HepG2 (cell line): ENCODE measurements at regions not wholly inside any gene's neighbourhood (a gene's known extent, or its start where the extent isn't known, plus 50 kb on each side); places are given as distances from the start of the nearest gene placed in this dataset.

ENCODE experiments used
- ASH2L ChIP-seq: fragments of 300-600, 200-600 bp; sonication (generic); IDR thresholded peaks from 2 replicates; pipeline ENCODE4 v1.7.0; 2017; ENCODE audit warnings: low read depth, mild to moderate bottlenecking, moderate library complexity, mixed read lengths, low read length; ENCODE audit not compliant: insufficient read length
- BHLHE40 ChIP-seq: IDR thresholded peaks from 2 replicates; pipeline ENCODE4 v1.6.1; 2011; ENCODE audit warnings: low read length, improper control_type of control experiment
- CBFB ChIP-seq: sonication (generic); formaldehyde crosslinking; IDR thresholded peaks from 2 replicates; pipeline ENCODE4 v1.4.0; 2020; ENCODE audit warnings: missing genetic modification reagents
- EZH2 ChIP-seq: conservative IDR thresholded peaks from 2 replicates; pipeline ENCODE4 v1.6.1; 2012; ENCODE audit warnings: mild to moderate bottlenecking, low read depth, low read length, moderate library complexity
- FOXC1 ChIP-seq: sonication (generic); formaldehyde crosslinking; IDR thresholded peaks from 2 replicates; pipeline ENCODE4 v1.8.0; 2022; ENCODE audit warnings: mild to moderate bottlenecking, missing genetic modification reagents, borderline replicate concordance
- PHF20 ChIP-seq: sonication (generic); formaldehyde crosslinking; IDR thresholded peaks from 2 replicates; pipeline ENCODE4 v1.5.0; 2020; ENCODE audit warnings: mild to moderate bottlenecking, missing genetic modification reagents
- POLR2AphosphoS5 ChIP-seq: IDR thresholded peaks from 2 replicates; pipeline ENCODE4 v1.6.1; 2012; ENCODE audit warnings: low read depth, low read length
- PRPF4 ChIP-seq: fragments of 200-400 bp; formaldehyde crosslinking; IDR thresholded peaks from 2 replicates; pipeline ENCODE4 v1.6.1; 2016; ENCODE audit warnings: low read length, low read depth; ENCODE audit not compliant: poor library complexity, severe bottlenecking
- RFX5 ChIP-seq: IDR thresholded peaks from 2 replicates; pipeline ENCODE4 v1.6.1; 2011; ENCODE audit warnings: low read depth, low read length, improper control_type of control experiment
- SALL2 ChIP-seq: sonication (generic); formaldehyde crosslinking; IDR thresholded peaks from 2 replicates; pipeline ENCODE4 v1.8.1; 2023; ENCODE audit warnings: mild to moderate bottlenecking, missing genetic modification reagents, inconsistent platforms
- ZNF383 ChIP-seq: sonication (generic); formaldehyde crosslinking; IDR thresholded peaks from 2 replicates; pipeline ENCODE4 v1.4.0; 2020; ENCODE audit warnings: missing genetic modification reagents, mild to moderate bottlenecking, borderline replicate concordance
- TF ChIP-seq, protein P1 (sequence below): sonication (generic); formaldehyde crosslinking; IDR thresholded peaks from 2 replicates; pipeline ENCODE4 v1.5.0; 2020; ENCODE audit warnings: mild to moderate bottlenecking, missing genetic modification reagents, moderate library complexity
- TF ChIP-seq, protein P2 (sequence below): sonication (generic); formaldehyde crosslinking; IDR thresholded peaks from 2 replicates; pipeline ENCODE4 v1.5.0; 2020; ENCODE audit warnings: missing genetic modification reagents
- TF ChIP-seq, protein P3 (sequence below), 2 experiments: IDR thresholded peaks; 2 replicates each; pipeline ENCODE4 v1.6.1; 2011 to 2012; ENCODE audit warnings: low read length in 2 of 2, borderline replicate concordance in 1 of 2, low read depth in 1 of 2, mild to moderate bottlenecking in 1 of 2, moderate library complexity in 1 of 2

DNA sequence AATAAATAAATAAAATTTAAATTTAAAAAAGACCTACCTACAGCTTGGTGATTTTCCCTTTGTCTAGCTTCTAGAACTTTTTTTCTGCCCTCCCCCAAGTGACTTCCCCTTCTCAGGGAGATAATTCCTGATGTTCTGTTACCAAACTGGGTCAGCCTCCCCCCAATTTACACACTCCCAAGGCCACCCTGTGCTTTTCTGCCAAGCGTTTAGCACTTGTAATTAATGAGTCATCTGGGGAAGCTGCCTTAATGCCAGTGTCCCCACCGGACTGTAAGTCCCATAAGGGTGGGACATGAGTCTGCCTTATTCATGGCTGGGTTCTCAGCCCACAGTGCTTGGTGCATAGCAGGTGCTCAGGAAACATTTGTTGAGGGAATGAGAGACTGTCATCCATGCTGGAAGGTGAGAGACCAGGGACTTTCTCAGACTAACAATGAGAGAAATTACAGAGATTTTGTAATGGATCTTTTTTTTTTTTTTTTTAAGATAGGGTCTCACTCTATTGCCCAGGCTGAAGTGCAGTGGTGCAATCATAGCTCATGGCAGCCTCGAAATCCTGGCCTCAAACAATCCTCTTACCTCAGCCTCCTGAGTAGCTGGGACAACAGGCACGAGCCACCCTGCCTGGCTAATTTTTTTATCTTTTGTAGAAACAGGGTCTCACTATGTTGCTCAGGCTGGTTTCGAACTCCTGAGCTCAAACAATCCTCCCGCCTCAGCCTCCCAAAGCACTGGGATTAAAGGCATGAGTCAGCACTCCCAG is 106.8 kb downstream of the PHETA1 start:
- no peak for TF ChIP-seq POLR2AphosphoS5
- no peak for TF ChIP-seq ASH2L
- TF ChIP-seq, protein P1, sequence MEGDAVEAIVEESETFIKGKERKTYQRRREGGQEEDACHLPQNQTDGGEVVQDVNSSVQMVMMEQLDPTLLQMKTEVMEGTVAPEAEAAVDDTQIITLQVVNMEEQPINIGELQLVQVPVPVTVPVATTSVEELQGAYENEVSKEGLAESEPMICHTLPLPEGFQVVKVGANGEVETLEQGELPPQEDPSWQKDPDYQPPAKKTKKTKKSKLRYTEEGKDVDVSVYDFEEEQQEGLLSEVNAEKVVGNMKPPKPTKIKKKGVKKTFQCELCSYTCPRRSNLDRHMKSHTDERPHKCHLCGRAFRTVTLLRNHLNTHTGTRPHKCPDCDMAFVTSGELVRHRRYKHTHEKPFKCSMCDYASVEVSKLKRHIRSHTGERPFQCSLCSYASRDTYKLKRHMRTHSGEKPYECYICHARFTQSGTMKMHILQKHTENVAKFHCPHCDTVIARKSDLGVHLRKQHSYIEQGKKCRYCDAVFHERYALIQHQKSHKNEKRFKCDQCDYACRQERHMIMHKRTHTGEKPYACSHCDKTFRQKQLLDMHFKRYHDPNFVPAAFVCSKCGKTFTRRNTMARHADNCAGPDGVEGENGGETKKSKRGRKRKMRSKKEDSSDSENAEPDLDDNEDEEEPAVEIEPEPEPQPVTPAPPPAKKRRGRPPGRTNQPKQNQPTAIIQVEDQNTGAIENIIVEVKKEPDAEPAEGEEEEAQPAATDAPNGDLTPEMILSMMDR (CRISPR knock-in tag), result no peak
- TF ChIP-seq EZH2, result no peak
- TF ChIP-seq FOXC1 (CRISPR knock-in tag), result no peak
- no peak for TF ChIP-seq CBFB (CRISPR knock-in tag)
- TF ChIP-seq, protein P2, sequence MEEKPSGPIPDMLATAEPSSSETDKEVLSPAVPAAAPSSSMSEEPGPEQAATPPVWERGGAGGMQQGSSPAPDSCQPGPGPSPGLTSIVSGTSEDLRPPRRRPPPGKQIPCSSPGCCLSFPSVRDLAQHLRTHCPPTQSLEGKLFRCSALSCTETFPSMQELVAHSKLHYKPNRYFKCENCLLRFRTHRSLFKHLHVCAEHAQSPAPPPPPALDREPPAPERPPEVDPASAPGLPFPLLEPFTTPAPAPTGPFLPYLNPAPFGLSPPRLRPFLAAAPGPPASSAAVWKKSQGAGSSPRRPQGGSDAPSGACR, result no peak
- TF ChIP-seq PRPF4, result no peak
- no peak for TF ChIP-seq ZNF383 (CRISPR knock-in tag)
- TF ChIP-seq SALL2 (CRISPR knock-in tag), result no peak
- TF ChIP-seq, protein P3, sequence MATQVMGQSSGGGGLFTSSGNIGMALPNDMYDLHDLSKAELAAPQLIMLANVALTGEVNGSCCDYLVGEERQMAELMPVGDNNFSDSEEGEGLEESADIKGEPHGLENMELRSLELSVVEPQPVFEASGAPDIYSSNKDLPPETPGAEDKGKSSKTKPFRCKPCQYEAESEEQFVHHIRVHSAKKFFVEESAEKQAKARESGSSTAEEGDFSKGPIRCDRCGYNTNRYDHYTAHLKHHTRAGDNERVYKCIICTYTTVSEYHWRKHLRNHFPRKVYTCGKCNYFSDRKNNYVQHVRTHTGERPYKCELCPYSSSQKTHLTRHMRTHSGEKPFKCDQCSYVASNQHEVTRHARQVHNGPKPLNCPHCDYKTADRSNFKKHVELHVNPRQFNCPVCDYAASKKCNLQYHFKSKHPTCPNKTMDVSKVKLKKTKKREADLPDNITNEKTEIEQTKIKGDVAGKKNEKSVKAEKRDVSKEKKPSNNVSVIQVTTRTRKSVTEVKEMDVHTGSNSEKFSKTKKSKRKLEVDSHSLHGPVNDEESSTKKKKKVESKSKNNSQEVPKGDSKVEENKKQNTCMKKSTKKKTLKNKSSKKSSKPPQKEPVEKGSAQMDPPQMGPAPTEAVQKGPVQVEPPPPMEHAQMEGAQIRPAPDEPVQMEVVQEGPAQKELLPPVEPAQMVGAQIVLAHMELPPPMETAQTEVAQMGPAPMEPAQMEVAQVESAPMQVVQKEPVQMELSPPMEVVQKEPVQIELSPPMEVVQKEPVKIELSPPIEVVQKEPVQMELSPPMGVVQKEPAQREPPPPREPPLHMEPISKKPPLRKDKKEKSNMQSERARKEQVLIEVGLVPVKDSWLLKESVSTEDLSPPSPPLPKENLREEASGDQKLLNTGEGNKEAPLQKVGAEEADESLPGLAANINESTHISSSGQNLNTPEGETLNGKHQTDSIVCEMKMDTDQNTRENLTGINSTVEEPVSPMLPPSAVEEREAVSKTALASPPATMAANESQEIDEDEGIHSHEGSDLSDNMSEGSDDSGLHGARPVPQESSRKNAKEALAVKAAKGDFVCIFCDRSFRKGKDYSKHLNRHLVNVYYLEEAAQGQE (IDR thresholded peaks at IDR 0.05; ENCODE audit: borderline replicate concordance in 1 of 2, low read depth in 1 of 2, low read length in 2 of 2), result no peak
- TF ChIP-seq BHLHE40, result no peak
- TF ChIP-seq RFX5, result no peak
- no peak for TF ChIP-seq PHF20 (CRISPR knock-in tag)
